GM18511 (cell line): ENCODE measurements at regions not wholly inside any gene's neighbourhood (a gene's known extent, or its start where the extent isn't known, plus 50 kb on each side); places are given as distances from the start of the nearest gene placed in this dataset.
"Not testable (repeated sequence)": the region's sequence is repeated elsewhere in the genome, so short reads cannot be mapped to it uniquely, and the experiment has no call there.

Experiments
- ATAC-seq: cut with Tn5 transposase; IDR thresholded peaks from one replicate; pipeline ENCODE4 v1.9.1; 2021; ENCODE audit warnings: mild to moderate bottlenecking, moderate library complexity; ENCODE audit not compliant: unreplicated experiment

DNA sequence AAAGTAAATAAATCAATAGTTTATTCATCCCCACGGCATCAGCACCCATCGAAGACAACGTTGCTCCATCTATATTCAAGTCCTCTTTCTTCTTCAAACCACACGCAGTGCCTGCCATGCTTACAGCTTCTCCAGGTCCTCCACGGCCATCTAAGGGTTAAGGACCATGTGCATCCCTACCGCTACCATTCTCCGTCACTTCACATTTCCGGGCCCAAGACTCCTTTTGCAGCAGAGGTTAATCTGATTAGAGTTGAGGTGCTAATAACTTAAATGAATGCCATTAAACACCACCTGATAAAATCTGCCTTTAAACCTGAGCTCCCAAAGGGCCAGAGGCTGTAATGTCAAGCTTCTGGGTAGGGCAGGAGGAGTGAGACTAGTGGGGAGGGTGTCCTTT is 79.7 kb upstream of the CCND2 start:
- ATAC-seq, result no peak

DNA sequence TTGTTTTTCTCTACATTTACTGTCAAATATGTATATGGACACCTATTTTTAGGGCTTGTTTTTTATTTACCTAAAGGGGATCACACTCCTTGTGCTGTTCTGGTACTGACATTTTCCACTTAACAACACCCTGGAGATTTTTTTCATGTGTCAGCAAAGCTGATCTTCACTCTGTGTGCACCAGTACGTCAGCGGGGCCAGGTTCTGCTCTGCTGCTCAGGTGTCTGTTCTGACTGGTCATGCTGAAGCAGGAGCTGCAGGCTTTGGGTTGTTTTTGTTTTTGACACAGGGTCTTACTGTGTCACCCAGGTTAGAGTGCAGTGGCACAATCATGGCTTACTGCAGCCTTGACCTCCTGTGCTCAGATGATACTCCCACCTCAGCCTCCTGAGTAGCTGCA is 81.9 kb upstream of the CCND2 start:
- no peak for ATAC-seq

DNA sequence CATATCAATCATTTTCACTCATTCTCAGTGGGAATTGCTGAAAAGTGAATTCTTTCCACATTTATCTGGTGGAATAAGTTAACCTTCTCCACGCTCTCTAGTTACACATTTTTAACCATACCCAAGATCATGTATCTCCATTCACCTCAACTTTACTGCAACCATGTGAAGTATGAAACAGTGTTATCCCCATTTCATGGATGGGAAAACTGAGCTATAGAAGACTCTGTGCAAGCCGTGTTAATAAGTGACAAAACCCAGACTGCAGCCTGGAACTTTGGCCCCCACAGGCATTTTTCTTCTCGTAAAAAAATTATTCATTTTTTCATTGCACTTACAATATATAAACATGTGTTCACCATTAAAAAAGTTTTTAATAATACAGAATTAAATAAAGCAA is 82.4 kb upstream of the CCND2 start:
- ATAC-seq, result no peak

DNA sequence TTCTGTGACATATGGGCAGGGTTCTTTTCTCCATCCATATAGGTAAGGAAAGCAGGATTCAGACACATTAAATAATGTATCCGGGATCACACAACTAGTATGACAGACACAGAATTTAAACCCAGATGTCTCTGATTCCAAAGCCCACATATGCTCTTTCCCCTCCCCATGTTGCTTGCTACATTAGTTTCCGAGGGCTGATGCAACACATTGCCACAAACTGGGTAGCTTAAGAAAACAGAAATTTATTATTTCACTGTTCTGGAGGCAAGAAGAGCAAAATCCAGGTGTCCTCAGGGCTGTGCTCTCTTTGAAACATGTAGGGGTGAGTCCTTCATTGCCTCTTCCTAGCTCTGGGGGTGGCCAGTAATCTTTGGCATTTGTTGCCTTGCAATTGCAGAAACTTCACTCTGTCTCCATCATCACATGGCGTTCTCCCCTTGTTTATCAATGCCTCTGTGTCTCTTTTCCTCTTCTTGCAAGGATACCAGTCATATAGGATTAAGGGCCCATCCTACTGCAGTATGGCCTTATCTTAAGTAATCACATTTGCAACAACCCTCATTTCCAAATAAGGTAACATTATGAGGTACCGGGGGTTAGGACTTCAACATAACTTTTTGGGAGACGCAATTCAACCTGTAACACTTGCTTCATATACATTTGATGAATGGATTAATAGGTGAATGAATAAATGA is 83.0 kb upstream of the CCND2 start:
- ATAC-seq, result no peak

DNA sequence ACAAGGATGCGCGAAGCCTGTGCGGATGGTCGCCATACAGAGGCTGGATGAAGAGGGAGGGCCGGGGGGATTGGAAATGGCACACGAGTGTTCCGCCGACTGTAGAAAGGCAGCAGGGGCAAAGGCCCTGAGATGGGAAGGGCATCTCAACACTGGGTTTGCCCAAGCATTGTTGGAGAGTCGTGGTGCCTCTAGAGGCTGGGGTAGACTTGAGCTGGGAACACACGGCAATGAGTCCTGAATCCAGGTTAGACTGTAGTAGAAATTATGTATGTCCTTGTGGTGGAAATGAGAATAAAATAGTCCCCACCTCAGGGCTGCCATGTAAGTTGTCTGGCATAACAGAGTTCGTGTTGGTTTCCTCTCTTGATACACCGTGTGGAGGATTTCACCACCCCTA is 83.8 kb upstream of the CCND2 start:
- ATAC-seq, result no peak

DNA sequence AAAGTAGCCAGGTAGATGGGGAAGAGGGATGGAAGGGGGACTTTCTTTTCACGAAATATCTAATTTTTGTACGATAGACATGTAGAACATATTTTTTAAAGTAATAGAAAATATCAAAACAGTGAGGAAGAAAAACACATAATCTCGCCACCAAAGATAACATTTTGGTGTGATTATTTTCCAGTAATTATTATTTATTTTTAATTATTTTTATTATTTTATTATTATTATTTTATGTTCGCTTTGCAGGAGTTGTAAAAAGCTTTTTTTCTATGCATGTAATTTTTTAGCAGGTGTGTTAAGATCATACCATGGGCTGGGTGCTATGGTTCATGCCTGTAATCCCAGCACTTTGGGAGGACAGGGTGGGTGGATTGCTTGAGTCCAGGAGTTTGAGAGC is 85.6 kb upstream of the CCND2 start:
- no peak for ATAC-seq

DNA sequence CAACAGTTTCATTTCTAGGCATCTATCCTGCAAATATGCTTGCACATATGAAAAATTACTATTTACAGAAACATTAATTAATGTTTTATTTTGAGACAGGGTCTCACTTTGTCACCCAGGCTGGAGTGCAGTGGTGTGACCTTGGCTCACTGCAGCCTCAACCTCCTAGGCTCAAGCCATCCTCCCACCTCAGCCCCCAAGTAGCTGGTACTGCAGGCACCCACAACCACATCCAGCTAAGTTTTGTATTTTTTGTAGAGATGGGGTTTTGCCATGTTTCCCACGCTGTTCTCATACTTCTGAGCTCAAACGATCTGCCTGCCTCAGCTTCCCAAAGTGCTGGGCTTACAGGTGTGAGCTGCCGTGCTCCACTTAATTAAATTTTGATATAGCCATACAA is 86.2 kb upstream of the CCND2 start:
- ATAC-seq, result not testable (repeated sequence)

DNA sequence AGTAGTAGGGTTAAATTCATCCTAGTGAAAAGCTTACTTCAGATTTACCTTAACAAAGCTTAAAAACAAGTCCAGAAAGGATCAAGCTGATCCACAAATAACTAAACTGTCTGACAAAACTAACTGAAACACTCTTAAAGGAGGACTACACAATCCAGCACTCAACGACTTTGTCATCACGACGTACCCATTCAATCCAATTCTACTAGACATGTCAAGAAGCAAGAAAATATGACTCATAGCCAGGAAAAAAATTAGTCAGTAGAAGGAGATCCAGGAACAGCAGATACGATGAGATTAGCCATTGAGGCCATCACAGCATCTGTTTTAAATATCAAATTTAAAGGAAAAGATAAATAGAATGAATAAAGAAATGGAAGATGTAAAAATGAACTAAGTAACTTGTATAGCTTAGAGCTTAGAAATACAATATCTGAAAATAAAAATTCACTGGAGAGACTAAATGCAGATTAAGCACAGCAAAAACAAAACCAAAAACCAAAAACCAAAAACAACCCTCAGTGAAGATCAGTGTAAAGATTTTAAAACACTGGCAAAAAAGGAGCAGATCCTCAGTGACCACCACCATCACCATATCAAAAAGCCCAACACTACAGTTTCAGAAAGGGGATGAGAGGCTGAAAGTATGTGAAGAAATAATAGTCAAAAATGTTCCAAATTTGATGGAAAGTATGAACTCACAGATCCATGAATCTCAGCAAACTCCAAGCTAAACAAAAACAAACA is 95.0 kb upstream of the CCND2 start:
- ATAC-seq, result no peak

DNA sequence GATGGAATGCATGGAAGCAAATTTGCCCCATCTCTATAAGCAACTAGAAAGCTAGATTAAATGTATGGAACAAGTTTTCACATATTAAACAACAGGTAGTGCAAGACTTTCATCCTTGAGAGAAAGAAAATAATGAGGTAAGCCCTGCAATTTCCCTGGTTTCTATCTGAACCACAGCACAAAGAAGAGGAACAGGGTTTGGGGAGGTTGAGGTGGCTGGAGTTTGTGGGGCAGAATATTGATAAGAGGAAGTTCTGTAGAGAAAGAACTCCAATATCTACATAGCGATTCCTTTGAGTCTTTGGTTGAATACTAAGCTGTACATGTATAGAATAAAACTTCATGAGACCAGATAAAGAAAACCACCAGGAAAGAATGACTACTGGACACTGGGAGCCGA is 96.3 kb upstream of the CCND2 start:
- ATAC-seq, result no peak

DNA sequence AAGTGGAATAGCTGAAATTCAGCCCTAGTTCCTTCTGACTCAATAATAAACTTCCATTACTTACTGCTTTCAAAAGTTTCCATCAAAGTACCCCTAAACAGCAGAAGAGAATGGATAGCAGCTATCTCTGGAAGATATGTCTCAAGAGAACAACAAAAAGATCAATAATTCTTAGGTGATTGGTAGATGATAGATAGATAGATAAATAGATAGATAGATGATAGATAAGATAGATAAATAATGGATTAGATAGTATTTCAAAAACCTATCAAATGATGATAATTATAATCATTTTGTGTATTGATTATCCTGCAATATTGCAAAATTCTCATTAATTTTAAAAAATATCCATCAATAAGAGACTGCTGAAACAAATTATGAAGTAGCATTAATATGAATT is 97.4 kb upstream of the CCND2 start:
- no peak for ATAC-seq

DNA sequence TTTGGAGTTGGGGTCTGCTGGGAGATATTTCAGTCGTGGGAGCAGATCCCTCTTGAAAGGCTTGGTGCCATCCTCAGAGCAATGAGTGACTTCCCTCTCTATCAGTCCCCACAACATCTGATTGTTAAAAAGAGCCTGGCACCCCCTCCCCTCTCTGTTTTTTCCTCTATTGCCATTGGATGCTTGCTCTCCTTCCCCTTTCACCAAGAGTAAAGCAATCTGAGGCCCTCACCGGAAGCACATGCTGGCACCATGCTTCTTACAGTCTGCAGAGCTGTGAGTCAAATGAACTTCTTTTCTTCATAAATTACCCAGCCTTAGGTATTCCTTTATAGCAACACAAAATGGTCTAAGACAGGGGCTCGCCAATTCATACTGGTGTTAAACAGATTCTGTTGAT is 99.1 kb upstream of the CCND2 start:
- no peak for ATAC-seq

DNA sequence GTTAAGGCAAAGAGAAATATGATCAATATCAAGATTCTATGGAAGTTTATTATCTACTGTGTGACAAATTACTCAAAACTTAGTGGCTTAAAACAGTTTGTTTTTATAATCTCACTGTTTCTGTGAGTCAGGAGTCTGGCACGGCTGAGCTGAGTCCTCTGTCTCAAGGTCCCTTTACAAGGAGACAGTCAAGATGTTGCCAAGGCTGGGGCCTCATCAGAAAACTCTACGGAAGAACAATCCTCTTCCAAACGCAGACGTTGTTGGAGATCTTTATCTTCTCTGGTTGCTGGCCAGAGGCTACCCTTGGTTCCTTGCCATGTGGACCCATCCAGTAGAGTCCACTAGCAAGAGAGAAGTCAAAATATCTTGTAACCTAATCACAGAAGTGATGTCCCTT is 100.6 kb upstream of the CCND2 start:
- ATAC-seq, result no peak

DNA sequence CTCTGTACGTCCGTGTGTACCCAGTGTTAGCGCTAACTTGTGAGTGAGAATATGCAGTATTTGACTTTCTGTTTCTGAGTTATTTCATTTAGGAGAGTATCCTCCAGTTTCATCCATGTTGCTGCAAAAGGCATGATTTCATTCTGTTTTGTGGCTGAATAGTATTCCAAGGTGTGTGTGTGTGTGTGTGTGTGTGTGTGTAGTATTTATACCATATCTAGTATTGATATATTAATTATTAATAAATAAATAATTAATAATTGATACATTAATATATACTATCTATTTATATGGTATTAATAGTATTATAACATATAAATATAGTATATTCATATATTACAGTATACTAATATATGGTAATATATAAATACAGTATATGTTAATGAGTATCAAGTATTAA is 101.8 kb upstream of the CCND2 start:
- ATAC-seq, result no peak

DNA sequence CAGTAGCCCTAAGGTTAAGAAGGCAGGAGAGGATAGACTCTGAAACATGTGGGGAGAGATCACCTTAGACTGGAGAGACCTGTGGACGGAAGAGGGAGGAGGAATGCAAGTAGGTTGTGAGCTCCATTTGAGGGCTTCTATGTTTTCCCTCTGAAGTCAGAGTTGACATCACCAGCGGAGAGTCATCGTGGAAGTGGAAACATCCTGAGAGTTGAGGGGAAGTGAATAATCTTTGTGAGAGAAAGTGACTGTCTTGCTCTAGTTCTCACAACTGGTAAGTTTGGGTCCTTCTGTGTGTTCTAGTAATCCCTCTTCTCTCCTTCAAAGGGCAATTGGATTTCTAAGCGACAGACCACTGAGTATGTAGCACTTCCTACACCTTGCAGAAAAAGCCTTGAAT is 103.6 kb upstream of the CCND2 start:
- ATAC-seq, result no peak

DNA sequence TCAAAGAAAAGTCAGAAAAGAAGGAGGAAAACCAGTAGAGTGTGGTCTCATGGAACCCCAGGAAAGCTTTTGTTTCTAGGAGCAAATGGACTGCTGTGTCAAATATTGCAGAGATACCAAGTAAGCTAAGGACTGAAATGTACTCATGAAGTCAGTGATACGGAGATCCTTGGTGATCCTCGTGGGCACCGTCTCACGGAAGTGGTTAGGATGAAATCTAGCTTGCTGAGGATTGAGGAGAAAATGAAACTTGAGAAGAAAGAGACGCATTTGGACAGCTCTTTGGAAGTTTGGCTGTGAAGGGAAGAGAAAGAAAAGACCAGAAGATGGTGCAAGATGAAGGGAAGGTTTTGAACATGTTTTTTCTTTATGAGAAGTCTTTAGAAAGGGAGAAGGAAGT is 104.0 kb upstream of the CCND2 start:
- ATAC-seq, result no peak

DNA sequence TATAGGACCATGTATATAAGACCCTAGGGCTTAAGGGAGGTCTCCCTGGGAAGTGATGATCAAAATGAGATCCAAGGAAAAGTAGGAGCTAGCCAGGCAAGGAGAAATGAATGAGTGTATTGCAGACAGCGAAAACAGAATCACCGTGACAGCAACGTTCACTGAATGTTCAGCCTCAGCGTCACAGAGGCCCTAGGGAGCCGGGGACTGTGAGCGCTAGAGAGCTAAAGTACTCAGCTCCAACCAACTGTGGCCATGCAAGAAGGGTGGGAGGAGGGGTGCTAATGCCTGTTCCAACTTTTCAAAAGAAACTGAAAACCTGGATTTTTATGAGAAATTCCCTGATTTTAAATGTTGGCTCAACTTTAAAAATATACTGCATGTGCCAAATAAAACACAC is 105.5 kb upstream of the CCND2 start:
- no peak for ATAC-seq

DNA sequence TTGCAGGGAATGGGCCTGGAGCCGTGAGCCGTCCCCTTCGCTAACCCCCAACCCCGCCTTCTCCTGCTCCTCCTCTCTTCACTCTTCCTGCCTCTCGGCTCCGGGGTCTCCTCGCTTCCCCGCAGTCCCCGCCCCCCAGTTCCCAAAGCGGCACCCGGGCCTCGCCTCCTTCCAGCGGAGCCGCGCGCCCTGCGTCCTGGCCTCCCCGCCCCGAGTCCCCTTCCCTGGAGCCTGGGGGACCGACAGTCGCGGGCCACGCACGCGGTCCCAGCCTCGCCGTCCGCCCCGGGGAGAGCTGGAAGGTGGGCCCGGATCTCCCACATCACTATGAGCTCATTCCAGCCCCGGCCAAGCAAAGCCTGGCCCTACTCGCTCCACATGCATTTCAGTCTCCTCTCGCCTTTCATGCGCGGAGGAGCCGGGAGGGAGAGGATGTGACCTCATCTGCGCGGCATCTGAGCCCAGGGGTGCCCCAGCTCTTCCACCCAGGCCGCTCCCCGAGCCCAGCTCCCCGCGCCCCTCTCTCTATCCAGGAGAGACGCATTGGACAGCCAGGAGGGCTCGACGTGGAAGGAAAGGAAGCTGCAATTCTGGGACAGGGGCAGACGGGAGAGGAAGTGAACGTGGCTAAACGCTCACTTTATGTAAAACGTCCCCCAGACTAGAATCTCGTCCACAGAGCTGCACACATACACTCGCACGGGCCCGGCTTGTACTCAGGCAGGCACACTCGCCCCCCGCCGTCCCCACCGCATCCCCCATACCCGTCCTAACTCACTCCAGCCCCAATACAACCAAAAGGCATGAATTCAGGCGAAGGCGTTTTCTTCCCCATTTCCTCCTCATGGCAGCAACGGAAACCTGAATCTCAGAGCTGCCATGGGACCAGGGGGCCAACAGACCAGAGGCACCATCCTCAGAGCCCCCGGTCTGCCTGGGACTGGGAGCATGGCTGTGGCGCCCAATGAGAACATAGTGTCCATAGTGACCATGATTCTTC is 108.7 kb upstream of the CCND2 start:
- peak; percentile 80 for ATAC-seq

DNA sequence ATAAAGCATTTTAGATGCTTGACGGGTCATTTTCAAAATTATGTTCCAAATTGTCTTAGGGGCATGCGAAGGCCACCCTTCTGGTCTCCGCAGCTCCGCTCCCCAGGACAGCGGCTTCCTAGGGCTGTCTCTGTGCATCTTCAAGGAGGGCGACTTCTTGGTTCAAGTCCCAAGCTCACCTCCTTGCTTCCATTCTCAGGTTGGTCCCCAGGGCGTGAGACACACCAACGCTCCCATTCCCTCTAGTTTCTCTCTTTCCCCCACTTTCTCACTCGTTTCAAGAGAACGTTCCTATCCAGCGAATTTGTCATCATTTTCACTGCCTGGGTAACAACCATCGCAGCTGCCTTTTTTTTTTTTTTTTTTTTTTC is 109.4 kb upstream of the CCND2 start:
- no peak for ATAC-seq

DNA sequence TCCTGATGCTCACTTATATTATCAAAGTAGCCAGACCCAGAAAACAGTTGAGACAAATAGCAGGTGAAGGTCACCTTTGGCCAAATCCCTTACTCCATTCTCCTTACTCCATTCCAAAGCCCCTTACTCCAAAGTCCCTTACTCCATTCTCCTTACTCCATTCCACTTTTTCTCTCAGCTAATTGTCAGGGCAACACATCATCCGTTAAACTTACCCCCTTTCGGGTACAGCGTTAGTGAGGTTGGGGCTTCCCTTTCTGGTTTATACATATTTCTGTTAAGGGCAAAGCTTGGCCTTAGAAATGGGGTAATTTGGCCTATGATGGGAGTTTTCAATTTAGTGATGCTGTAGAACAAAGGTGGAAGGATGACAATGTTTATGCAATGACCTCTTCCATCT is 111.8 kb upstream of the CCND2 start:
- ATAC-seq, result no peak

DNA sequence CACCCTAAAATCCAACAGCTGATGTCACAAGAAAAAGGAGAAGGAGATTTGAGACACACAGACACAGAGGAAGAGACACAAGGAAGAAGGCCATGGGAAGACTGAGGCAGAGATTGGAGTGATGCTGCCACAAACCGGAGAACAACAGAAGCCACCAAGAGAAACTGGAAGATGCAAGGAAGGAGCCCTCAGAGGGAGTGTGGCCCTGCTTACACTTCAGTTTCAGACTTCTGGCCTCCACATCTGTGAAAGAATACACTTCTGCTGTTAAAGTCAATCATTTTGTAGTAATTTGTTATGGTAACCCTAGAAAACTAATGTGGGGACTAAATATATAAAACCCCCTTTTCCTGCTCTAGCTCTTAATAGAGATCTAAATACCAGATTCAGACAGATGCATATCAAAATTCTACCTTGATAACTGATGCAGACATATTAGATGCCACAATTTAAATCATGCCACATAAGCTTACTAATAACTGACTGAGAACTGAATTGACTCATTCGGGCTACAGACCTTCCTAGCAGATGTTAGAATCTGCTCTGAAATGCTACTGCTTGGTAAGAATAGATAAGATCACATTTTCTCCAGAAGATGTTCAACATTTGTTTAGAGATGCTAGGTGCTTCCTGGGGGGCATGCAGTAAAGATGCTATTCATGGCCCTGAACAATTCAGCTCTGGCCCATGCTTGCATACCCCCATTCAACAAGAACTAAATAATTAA is 113.1 kb upstream of the CCND2 start:
- no peak for ATAC-seq

DNA sequence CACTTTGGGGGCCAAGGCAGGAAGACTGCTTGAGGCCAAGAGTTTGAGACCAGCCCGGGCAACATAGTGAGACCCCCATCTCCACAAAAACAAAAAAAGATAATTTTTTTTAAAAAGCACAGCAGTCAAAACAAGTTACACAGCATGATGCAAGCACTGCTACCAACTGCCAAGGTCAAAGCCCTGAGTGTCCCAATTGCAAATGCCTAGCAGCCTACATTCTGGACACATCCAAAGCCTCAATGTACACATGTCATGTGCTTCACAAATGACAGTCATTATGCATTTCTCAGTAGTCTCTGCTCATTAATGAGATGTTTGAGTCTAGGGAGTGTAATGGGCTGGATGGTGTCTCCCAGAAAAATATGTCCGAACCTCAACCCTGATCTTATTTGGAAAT is 113.7 kb upstream of the CCND2 start:
- ATAC-seq, result no peak
